ENCODE measurements at regions not wholly inside any gene's neighbourhood (a gene's known extent, or its start where the extent isn't known, plus 50 kb on each side); places are given as distances from the start of the nearest gene placed in this dataset.

DNA sequence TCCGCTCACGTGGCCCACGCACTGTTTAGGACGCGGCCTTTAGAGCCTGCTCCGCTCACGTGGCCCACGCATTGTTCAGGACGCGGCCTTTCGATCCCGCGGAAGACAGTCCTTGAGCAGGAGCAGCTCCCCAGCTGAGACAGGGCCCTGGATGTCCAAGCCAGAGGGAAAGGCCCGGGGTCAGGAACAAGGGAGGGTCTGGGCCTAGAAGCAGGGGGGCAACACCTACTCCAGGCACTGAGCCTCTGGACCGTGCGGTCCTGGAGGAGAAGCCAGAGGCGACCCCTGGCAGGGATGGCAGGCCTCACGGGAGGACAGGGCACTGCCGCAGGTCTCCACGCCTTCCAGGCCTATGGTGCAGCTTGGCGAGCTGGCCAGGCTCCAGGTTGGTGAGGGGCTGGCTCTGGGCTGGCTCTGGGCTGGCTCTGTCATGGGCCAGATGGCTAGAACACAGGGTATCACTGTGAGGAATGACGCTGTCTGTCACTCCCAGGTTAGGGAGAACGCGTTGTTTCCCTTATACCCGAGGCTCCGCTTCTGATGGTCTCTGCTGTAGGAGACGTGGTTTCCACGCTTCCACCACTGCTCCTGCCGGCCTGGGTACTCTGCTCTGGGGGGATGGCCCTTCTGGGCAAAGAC lies 341.7 kb downstream of the TMEM121 start:
- TF ChIP-seq, protein P1, sequence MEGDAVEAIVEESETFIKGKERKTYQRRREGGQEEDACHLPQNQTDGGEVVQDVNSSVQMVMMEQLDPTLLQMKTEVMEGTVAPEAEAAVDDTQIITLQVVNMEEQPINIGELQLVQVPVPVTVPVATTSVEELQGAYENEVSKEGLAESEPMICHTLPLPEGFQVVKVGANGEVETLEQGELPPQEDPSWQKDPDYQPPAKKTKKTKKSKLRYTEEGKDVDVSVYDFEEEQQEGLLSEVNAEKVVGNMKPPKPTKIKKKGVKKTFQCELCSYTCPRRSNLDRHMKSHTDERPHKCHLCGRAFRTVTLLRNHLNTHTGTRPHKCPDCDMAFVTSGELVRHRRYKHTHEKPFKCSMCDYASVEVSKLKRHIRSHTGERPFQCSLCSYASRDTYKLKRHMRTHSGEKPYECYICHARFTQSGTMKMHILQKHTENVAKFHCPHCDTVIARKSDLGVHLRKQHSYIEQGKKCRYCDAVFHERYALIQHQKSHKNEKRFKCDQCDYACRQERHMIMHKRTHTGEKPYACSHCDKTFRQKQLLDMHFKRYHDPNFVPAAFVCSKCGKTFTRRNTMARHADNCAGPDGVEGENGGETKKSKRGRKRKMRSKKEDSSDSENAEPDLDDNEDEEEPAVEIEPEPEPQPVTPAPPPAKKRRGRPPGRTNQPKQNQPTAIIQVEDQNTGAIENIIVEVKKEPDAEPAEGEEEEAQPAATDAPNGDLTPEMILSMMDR (IDR thresholded peaks at IDR 0.05; ENCODE audit: low read depth, low read length, missing control alignments), result no peak
- no peak overlapping the region for H3K27ac ChIP-seq
- in situ Hi-C loops (cut with HindIII; ENCODE audit: low pct_ligation_motif_present, low sequenced_read_pairs), result no loop called here
- no peaks in the 10 kb centered on the region for H3K27me3 ChIP-seq (replicated peaks)
- DNase-seq, result no peak
- no peaks in the 10 kb centered on the region for H3K36me3 ChIP-seq (replicated peaks)
- no peak overlapping the region for H3K4me3 ChIP-seq (ENCODE audit: low read depth, low read length)

DNA sequence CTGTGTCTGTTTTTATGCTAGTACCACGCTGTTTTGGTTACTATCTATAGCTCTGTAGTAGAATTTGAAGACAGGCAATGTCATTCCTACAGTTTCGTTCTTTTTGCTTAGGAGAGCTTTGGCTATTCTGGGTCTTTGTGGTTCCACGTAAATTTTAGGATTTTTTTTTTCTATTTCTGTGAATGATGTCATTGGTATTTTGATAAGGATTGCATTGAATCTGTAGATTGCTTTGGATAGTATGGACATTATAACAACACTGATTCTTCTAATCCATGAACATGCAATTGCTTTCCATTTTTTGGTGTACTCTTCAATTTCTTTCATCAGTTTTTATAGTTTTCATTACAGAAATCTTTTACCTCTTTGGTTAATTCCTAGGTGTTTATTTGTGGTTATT lies 345.2 kb downstream of the TMEM121 start:
- DNase-seq, result no peak
- Histone ChIP-seq H3K36me3 (replicated peaks) (no peaks in the 10 kb centered on the region), H3K4me3 (ENCODE audit: low read depth, low read length) (no peak overlapping the region), H3K27me3 (replicated peaks) (no peaks in the 10 kb centered on the region), H3K27ac (no peak overlapping the region)
- TF ChIP-seq, protein P1 (IDR thresholded peaks at IDR 0.05; ENCODE audit: low read depth, low read length, missing control alignments), result no peak
- in situ Hi-C loops (cut with HindIII; ENCODE audit: low pct_ligation_motif_present, low sequenced_read_pairs), result no loop called here

DNA sequence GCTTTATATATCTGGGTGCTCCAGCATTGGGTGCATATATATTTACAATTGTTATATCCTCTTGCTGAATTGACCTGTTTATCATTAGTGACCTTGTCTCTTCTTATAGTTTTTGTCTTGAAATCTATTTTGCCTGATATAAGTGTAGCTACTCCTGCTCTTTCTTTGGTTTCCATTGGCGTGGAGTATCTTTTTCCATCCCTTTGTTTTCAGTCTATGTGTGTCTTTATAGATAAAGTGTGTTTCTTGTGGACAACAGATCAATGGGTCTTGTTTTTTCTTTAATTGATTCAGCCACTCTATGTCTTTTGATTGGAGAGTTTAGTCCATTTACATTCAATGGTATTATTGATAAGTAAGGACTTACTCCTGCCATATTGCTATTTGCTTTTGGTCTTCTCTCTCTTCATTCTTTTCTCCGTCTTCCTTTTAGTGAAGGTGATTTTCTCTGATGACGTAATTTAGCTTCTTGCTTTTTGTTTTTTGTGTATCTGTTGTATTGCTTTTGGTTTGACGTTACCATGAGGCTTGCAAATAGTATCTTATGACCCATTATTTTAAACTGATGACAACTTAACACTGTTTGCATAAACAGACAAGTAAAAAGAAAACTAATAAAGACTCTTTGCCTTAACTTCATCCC lies 347.6 kb downstream of the TMEM121 start:
- H3K36me3 ChIP-seq (replicated peaks), result no peaks in the 10 kb centered on the region
- in situ Hi-C loops (cut with HindIII; ENCODE audit: low pct_ligation_motif_present, low sequenced_read_pairs), result no loop called here

DNA sequence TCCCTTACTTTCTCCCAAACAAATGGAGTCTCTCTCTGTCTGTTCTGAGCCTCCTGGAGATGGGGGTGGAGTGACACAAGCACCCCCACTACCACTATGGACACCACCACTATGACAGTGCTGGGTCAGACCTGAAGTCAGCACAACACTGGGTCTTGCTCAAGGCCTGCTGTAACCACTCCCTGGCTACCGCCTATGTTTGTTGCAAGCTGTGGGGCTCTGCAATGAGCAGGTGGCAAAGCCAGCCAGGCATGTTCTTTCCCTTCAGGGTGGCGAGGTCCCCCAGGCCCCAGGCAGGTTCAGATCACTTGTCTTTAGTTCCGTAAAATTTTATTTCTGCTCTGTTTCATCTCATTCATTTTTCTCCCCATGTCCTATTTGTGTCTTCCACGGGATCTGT lies 349.8 kb downstream of the TMEM121 start:
- H3K4me3 ChIP-seq (ENCODE audit: low read depth, low read length), result no peak overlapping the region
- in situ Hi-C loops (cut with HindIII; ENCODE audit: low pct_ligation_motif_present, low sequenced_read_pairs), result no loop called here
- TF ChIP-seq, protein P1 (IDR thresholded peaks at IDR 0.05; ENCODE audit: low read depth, low read length, missing control alignments), result no peak
- no peak for DNase-seq
- no peak overlapping the region for H3K27ac ChIP-seq
- no peaks in the 10 kb centered on the region for H3K27me3 ChIP-seq (replicated peaks)
- H3K36me3 ChIP-seq (replicated peaks), result no peaks in the 10 kb centered on the region

More for the DNA sequence above, 347.6 kb downstream of the TMEM121 start:
- H3K4me3 ChIP-seq (ENCODE audit: low read depth, low read length), result no peak overlapping the region
- no peaks in the 10 kb centered on the region for H3K27me3 ChIP-seq (replicated peaks)
- DNase-seq, result no peak
- TF ChIP-seq, protein P1 (IDR thresholded peaks at IDR 0.05; ENCODE audit: low read depth, low read length, missing control alignments), result no peak
- H3K27ac ChIP-seq, result no peak overlapping the region

DNA sequence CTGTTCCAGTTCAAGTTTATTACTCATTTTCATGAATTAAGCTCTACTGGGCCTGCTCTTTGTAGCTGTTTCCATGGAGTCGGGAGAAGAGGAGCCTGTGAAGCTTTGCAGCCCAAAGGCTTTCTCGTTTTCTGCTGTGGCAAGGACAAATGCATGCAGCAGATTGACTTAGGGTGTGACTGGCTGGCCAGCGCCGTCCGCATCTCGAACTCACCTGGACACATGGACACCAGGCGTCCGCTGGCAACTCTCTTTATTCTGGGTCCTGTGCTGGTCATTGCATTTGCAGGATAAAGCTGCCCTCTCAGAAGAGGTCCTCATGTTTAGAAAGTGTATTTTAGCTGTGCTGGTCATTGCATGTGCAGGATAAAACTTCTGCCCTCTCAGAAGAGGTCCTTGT lies 350.4 kb downstream of the TMEM121 start:
- Histone ChIP-seq H3K27me3 (replicated peaks) (no peaks in the 10 kb centered on the region), H3K4me3 (ENCODE audit: low read depth, low read length) (no peak overlapping the region), H3K27ac (no peak overlapping the region), H3K36me3 (replicated peaks) (no peaks in the 10 kb centered on the region)
- TF ChIP-seq, protein P1 (IDR thresholded peaks at IDR 0.05; ENCODE audit: low read depth, low read length, missing control alignments), result no peak
- no peak for DNase-seq
- in situ Hi-C loops (cut with HindIII; ENCODE audit: low pct_ligation_motif_present, low sequenced_read_pairs), result no loop called here

Data from brain microvascular endothelial cell (primary cell).